HG03520 (cell line): ENCODE measurements at regions not wholly inside any gene's neighbourhood (a gene's known extent, or its start where the extent isn't known, plus 50 kb on each side); places are given as distances from the start of the nearest gene placed in this dataset.

ENCODE experiments used
- ATAC-seq: cut with Tn5 transposase; IDR thresholded peaks from one replicate; pipeline ENCODE4 v1.9.1; 2021; ENCODE audit warnings: mild to moderate bottlenecking, moderate library complexity; ENCODE audit not compliant: unreplicated experiment

- ATAC-seq = no peak
Observed at GRCh38 chr6:156651486-156651885, 125.7 kb upstream of the ARID1B start.

- ATAC-seq = no peak
Observed at GRCh38 chr6:156650896-156651390, 126.2 kb upstream of the ARID1B start.

GRCh38 chr6:156648616-156649015, 128.6 kb upstream of the ARID1B start:
- no peak for ATAC-seq

GRCh38 chr6:156647991-156648390, 129.2 kb upstream of the ARID1B start:
- ATAC-seq = no peak

GRCh38 chr6:156647140-156647784, 129.9 kb upstream of the ARID1B start:
- no peak for ATAC-seq

- no peak for ATAC-seq
Observed at GRCh38 chr6:156646496-156646895, 130.7 kb upstream of the ARID1B start.

- ATAC-seq = no peak
Observed at GRCh38 chr6:156645097-156645496, 132.1 kb upstream of the ARID1B start.

GRCh38 chr6:156639009-156639721, 138.0 kb upstream of the ARID1B start:
- no peak for ATAC-seq

GRCh38 chr6:156638581-156638980, 138.6 kb upstream of the ARID1B start:
- no peak for ATAC-seq

GRCh38 chr6:156634951-156635371, 142.2 kb upstream of the ARID1B start:
- no peak for ATAC-seq

- no peak for ATAC-seq
Observed at GRCh38 chr6:156634048-156634447, 143.1 kb upstream of the ARID1B start.

GRCh38 chr6:156633291-156633690, 143.9 kb upstream of the ARID1B start:
- no peak for ATAC-seq

- no peak for ATAC-seq
Observed at GRCh38 chr6:156630613-156631302, 146.4 kb upstream of the ARID1B start.

GRCh38 chr6:156628805-156629204, 148.4 kb upstream of the ARID1B start:
- no peak for ATAC-seq

- no peak for ATAC-seq
Observed at GRCh38 chr6:156627524-156627923, 149.7 kb upstream of the ARID1B start.

- no peak for ATAC-seq
Observed at GRCh38 chr6:156622185-156622584, 155.0 kb upstream of the ARID1B start.

GRCh38 chr6:156620331-156620730, 156.8 kb upstream of the ARID1B start:
- ATAC-seq = no peak

- no peak for ATAC-seq
Observed at GRCh38 chr6:156618600-156619205, 158.5 kb upstream of the ARID1B start.

- no peak for ATAC-seq
Observed at GRCh38 chr6:156617941-156618340, 159.2 kb upstream of the ARID1B start.

GRCh38 chr6:156617376-156617775, 159.8 kb upstream of the ARID1B start:
- no peak for ATAC-seq

- no peak for ATAC-seq
Observed at GRCh38 chr6:156616495-156616894, 160.7 kb upstream of the ARID1B start.
